Bronchial epithelial cell (primary cell): ENCODE measurements at regions not wholly inside any gene's neighbourhood (a gene's known extent, or its start where the extent isn't known, plus 50 kb on each side); places are given as distances from the start of the nearest gene placed in this dataset.

Experiments used
- DNase-seq: peaks from one replicate; pipeline ENCODE4 v3.0.0-alpha.2; 2010; ENCODE audit warnings: low read depth
- FAIRE-seq: peaks from 2 replicates; lab custom pipeline; 2011; peaks lifted over from hg19 to GRCh38; lab: Jason Lieb, UNC
- H3K27me3 ChIP-seq: 2 replicates; pipeline ENCODE4 v1.5.1; 2011; ENCODE audit warnings: low read length; ENCODE audit not compliant: control insufficient read depth, insufficient read depth
- H3K36me3 ChIP-seq: 2 replicates; pipeline ENCODE4 v1.5.1; 2011; ENCODE audit warnings: low read length; ENCODE audit not compliant: control insufficient read depth, insufficient read depth
- H3K4me3 ChIP-seq: 2 replicates; pipeline ENCODE4 v1.5.1; 2011; ENCODE audit warnings: mild to moderate bottlenecking, low read depth, low read length, control low read depth
- TF ChIP-seq, protein P1 (sequence below): IDR thresholded peaks from 2 replicates; pipeline ENCODE4 v1.5.1; 2011; ENCODE audit warnings: mild to moderate bottlenecking, moderate library complexity, low read length, control low read depth, inconsistent platforms; ENCODE audit not compliant: insufficient read depth, severe bottlenecking

- H3K27me3 ChIP-seq: no peaks in the 10 kb centered on the region
- no peak for FAIRE-seq
- DNase-seq: no peak
- TF ChIP-seq, protein P1, sequence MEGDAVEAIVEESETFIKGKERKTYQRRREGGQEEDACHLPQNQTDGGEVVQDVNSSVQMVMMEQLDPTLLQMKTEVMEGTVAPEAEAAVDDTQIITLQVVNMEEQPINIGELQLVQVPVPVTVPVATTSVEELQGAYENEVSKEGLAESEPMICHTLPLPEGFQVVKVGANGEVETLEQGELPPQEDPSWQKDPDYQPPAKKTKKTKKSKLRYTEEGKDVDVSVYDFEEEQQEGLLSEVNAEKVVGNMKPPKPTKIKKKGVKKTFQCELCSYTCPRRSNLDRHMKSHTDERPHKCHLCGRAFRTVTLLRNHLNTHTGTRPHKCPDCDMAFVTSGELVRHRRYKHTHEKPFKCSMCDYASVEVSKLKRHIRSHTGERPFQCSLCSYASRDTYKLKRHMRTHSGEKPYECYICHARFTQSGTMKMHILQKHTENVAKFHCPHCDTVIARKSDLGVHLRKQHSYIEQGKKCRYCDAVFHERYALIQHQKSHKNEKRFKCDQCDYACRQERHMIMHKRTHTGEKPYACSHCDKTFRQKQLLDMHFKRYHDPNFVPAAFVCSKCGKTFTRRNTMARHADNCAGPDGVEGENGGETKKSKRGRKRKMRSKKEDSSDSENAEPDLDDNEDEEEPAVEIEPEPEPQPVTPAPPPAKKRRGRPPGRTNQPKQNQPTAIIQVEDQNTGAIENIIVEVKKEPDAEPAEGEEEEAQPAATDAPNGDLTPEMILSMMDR: no peak
- no peaks in the 10 kb centered on the region for H3K36me3 ChIP-seq
- H3K4me3 ChIP-seq: no peak overlapping the region
Measured at GRCh38 chr2:83386549-83386948, 1072.5 kb downstream of the SUCLG1 start.

GRCh38 chr2:83378921-83379320 lies 1080.2 kb downstream of the SUCLG1 start:
- FAIRE-seq (no peak), DNase-seq (no peak)
- H3K27me3 ChIP-seq: no peaks in the 10 kb centered on the region
- no peak overlapping the region for H3K4me3 ChIP-seq
- H3K36me3 ChIP-seq: no peaks in the 10 kb centered on the region
- TF ChIP-seq, protein P1: no peak

GRCh38 chr2:83376731-83377130 lies 1082.3 kb downstream of the SUCLG1 start:
- no peak overlapping the region for H3K4me3 ChIP-seq
- no peaks in the 10 kb centered on the region for H3K36me3 ChIP-seq
- DNase-seq (no peak), FAIRE-seq (no peak)
- no peaks in the 10 kb centered on the region for H3K27me3 ChIP-seq
- TF ChIP-seq, protein P1: no peak

- TF ChIP-seq, protein P1: no peak
- Histone ChIP-seq H3K4me3 (no peak overlapping the region), H3K27me3 (no peaks in the 10 kb centered on the region), H3K36me3 (no peaks in the 10 kb centered on the region)
- DNase-seq (no peak), FAIRE-seq (no peak)
Measured at GRCh38 chr2:83370419-83370762, 1088.7 kb downstream of the SUCLG1 start.

- DNase-seq (no peak), FAIRE-seq (no peak)
- TF ChIP-seq, protein P1: no peak
- Histone ChIP-seq H3K27me3 (no peaks in the 10 kb centered on the region), H3K4me3 (no peak overlapping the region), H3K36me3 (no peaks in the 10 kb centered on the region)
Measured at GRCh38 chr2:83369601-83370418, 1089.3 kb downstream of the SUCLG1 start.

DNA sequence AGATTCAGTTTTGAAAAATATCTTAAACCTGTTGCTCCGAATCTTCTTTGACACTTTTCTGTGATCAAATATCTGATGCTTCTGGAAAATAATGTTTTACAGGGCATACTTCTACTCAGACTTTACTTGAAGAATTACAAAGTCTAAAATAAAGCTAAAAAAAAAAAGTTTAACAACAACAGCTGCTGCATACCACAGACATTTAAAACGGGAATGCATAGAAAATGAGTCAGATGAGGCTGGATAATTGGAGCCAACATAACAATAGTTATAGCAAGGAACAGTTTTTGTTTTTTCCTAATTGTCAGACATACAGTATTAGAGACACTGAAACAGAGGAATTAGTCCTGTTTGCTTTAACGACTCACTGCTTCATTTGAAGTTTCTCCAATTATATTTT lies 1090.2 kb downstream of the SUCLG1 start:
- H3K27me3 ChIP-seq: no peaks in the 10 kb centered on the region
- H3K36me3 ChIP-seq: no peaks in the 10 kb centered on the region
- TF ChIP-seq, protein P1: no peak
- H3K4me3 ChIP-seq: no peak overlapping the region
- DNase-seq (no peak), FAIRE-seq (no peak)
